GM23248 (cell line): ENCODE measurements at regions not wholly inside any gene's neighbourhood (a gene's known extent, or its start where the extent isn't known, plus 50 kb on each side); places are given as distances from the start of the nearest gene placed in this dataset.

Experiments
- EZH2 ChIP-seq: fragments of 200-600 bp; sonication (generic); IDR thresholded peaks from 2 replicates; pipeline ENCODE4 v1.6.1; 2018; ENCODE audit warnings: antibody characterized with exemption, mild to moderate bottlenecking; ENCODE audit not compliant: insufficient read depth, poor library complexity, severe bottlenecking
- EZH2phosphoT487 ChIP-seq: fragments of 200-600 bp; sonication (generic); IDR thresholded peaks from 2 replicates; pipeline ENCODE4 v1.6.1; 2018; ENCODE audit warnings: antibody characterized with exemption, moderate library complexity, mild to moderate bottlenecking, low read depth; ENCODE audit not compliant: insufficient read depth

DNA sequence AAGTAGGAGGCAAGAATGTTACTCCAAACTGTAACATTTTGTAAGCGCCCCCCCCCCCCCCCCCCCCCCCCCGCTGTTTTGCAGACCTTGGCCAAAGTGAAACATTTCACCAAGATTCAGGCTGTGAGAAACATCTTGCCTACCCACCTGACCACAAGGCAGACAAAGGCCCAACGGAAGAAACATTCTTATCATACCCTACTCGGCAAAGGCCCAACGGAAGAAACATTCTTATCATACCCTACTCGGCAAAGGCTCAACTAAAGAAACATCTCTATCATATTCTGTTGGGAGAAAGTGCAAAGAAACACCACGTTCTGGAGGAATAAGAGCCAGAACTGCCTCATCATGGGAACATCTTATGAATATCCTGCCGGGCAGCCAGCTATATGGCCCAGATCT is 117.1 kb downstream of the JRKL start:
- TF ChIP-seq EZH2 (no peak), EZH2phosphoT487 (no peak)
